CD4-positive, alpha-beta T cell treated with Interferon gamma for 1 hour (primary cell): ENCODE measurements at regions not wholly inside any gene's neighbourhood (a gene's known extent, or its start where the extent isn't known, plus 50 kb on each side); places are given as distances from the start of the nearest gene placed in this dataset.

Experiments
- DNase-seq: peaks from one replicate; pipeline ENCODE4 v3.0.0-alpha.2; 2020

GRCh38 chr9:551986-552929 lies 289.2 kb upstream of the DMRT1 start:
- no peak for DNase-seq

GRCh38 chr9:555493-555892 lies 286.0 kb upstream of the DMRT1 start:
- DNase-seq, result no peak

- DNase-seq, result no peak
Measured at GRCh38 chr9:556199-556598, 285.3 kb upstream of the DMRT1 start.

GRCh38 chr9:556675-557074 lies 284.8 kb upstream of the DMRT1 start:
- DNase-seq, result no peak

- no peak for DNase-seq
Measured at GRCh38 chr9:557601-558201, 283.8 kb upstream of the DMRT1 start.

- no peak for DNase-seq
Measured at GRCh38 chr9:561427-561826, 280.1 kb upstream of the DMRT1 start.

GRCh38 chr9:563200-563599 lies 278.3 kb upstream of the DMRT1 start:
- DNase-seq, result no peak

- DNase-seq, result no peak
Measured at GRCh38 chr9:565528-565927, 276.0 kb upstream of the DMRT1 start.

- no peak for DNase-seq
Measured at GRCh38 chr9:567128-567746, 274.3 kb upstream of the DMRT1 start.

GRCh38 chr9:567747-568305 lies 273.7 kb upstream of the DMRT1 start:
- no peak for DNase-seq

- DNase-seq, result no peak
Measured at GRCh38 chr9:569296-569695, 272.2 kb upstream of the DMRT1 start.

- DNase-seq, result no peak
Measured at GRCh38 chr9:570187-570586, 271.3 kb upstream of the DMRT1 start.

GRCh38 chr9:571066-571465 lies 270.4 kb upstream of the DMRT1 start:
- no peak for DNase-seq

- no peak for DNase-seq
Measured at GRCh38 chr9:571741-572140, 269.8 kb upstream of the DMRT1 start.

GRCh38 chr9:573691-574410 lies 267.6 kb upstream of the DMRT1 start:
- no peak for DNase-seq

- DNase-seq, result no peak
Measured at GRCh38 chr9:575139-575538, 266.4 kb upstream of the DMRT1 start.

- no peak for DNase-seq
Measured at GRCh38 chr9:580652-581342, 260.7 kb upstream of the DMRT1 start.

GRCh38 chr9:581673-582497 lies 259.6 kb upstream of the DMRT1 start:
- DNase-seq, result no peak

- DNase-seq, result no peak
Measured at GRCh38 chr9:582775-583174, 258.7 kb upstream of the DMRT1 start.

GRCh38 chr9:587527-587926 lies 254.0 kb upstream of the DMRT1 start:
- no peak for DNase-seq

- DNase-seq, result no peak
Measured at GRCh38 chr9:588981-589380, 252.5 kb upstream of the DMRT1 start.
